Mononuclear cell (primary cell): ENCODE measurements at regions not wholly inside any gene's neighbourhood (a gene's known extent, or its start where the extent isn't known, plus 50 kb on each side); places are given as distances from the start of the nearest gene placed in this dataset.

Experiments
- H3K27me3 ChIP-seq: 2 replicates; pipeline ENCODE4 v1.6.0; 2011; ENCODE audit warnings: low read length, control low read depth; ENCODE audit not compliant: insufficient read depth
- H3K4me1 ChIP-seq: 2 replicates; pipeline ENCODE4 v1.5.1; 2011; ENCODE audit warnings: mild to moderate bottlenecking, low read length, control low read depth; ENCODE audit not compliant: insufficient read depth
- H3K4me3 ChIP-seq: 2 replicates; pipeline ENCODE4 v1.5.1; 2011; ENCODE audit warnings: mild to moderate bottlenecking, low read length, moderate library complexity
- H3K9me3 ChIP-seq: 2 replicates; pipeline ENCODE4 v1.5.1; 2011; ENCODE audit warnings: low read depth, mild to moderate bottlenecking, control low read depth, low read length

DNA sequence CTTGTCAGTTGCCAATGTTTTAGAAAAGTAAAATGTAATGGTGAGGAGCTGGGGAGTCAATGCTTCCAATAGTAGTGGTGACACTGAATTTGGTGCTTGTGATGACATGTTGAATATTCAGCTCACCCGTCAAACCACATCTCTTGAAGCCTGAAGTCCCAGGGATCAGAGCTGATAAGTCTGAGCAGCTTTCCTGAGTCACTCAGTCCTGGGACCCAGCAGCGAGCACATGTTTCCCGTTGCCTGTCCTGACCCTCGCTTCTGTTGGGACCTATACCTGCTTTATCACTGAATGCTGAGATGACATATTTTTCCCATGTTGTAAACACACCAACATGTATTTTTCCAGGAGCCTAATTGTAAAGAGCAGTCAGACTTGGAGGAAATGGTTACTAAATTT is 693.6 kb downstream of the QKI start:
- Histone ChIP-seq H3K4me1 (peaks cover 12% of the 10 kb centered on the region), H3K27me3 (no peaks in the 10 kb centered on the region), H3K9me3 (no peaks in the 10 kb centered on the region), H3K4me3 (no peak overlapping the region)

DNA sequence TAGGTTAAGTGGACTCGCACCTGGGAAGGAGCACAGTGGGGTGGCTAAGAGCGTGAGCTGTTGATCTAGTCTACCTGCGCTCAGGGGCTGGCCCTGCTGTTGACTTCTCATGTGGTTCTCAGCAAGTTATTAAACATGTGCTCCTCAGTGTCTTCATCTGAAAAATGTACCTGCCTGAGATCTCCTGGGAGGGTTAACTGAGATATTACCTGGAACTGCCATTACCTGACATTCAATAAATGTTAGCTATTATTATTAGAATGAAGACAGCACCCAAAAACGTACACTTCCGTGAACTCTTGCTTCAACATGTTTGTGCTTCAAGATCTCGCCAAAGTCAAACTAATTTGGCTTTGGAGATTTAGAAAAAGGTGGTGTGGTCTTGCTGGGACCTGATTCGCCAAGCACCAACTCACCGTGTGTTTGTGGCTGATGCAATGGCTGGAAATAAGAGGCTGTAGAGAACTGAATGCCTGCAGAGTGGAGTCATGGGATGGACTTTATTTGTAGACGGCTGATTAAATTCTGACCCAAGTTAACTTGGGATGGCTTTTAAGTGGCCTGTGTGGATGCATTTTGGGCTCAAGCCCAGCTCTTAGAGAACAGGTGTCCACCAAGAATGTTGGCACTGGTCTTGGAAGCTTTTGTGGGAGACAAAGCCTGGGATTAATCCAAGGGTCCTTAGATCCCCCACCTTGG is 692.9 kb downstream of the QKI start:
- H3K4me3 ChIP-seq, result no peak overlapping the region
- H3K9me3 ChIP-seq, result no peaks in the 10 kb centered on the region
- H3K4me1 ChIP-seq, result peaks cover 12% of the 10 kb centered on the region
- no peaks in the 10 kb centered on the region for H3K27me3 ChIP-seq

DNA sequence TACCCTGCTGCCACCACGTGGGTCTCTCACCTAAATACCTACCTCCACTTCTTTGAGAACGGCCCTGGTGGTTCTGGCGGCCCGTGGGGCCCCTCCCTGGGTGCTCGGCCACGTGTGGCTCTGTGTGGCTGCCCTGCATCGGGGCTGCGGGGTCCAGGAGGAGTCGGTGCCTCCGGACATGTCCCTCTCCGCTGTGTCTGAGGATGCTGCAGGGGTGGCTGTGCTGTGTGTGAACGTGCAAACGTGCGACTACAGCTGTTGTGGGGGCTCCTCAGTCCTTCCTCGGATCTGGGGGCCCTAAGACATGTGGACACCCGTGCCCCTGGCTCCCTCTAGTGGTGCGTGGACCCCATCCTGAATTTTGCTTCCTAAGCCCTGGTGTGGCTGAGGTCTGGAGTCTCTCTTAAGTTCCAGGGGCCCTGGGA is 691.8 kb downstream of the QKI start:
- no peak overlapping the region for H3K4me3 ChIP-seq
- no peaks in the 10 kb centered on the region for H3K27me3 ChIP-seq

DNA sequence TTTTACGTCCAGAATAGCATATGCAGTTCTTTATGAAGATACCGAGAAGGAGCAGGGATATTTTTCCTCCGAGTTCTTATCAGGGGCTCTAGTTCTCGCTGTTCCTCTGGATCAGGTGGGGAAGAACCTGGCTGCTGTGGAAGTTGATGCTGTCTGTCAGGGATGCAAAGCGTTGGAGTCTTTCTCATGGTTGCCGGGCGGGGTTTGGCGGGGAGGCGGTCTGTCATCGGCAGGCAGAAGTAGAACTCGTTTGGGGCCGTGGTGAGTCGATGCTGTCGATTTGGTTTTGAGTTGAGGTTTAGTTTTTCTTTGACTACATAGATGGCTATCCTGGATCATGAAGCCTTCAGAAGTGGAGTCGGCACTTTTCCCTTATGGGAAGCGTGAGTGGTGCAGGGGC is 691.2 kb downstream of the QKI start:
- Histone ChIP-seq H3K4me3 (no peak overlapping the region), H3K9me3 (no peaks in the 10 kb centered on the region), H3K27me3 (no peaks in the 10 kb centered on the region), H3K4me1 (peaks cover 12% of the 10 kb centered on the region)

More for the DNA sequence above, 691.8 kb downstream of the QKI start:
- Histone ChIP-seq H3K9me3 (no peaks in the 10 kb centered on the region), H3K4me1 (peaks cover 12% of the 10 kb centered on the region)

DNA sequence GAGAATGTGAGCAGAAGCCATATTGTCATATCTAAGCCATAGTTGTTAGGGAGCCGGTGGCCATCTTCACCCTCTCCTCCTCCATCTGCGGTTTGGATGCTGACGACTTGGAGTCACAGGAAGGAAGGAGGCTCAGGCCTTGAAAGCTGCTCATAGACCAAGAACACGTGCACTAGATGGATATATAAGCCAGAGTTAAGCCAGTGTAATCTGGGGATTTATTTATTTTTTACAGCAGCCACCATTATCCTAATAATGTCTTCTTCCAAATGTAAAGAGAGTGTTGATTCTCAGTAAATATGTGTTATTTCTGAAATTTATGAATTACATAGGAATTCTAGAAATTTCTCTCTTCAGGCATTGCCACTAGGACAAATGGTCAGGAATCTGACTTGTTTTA is 689.9 kb downstream of the QKI start:
- Histone ChIP-seq H3K9me3 (no peaks in the 10 kb centered on the region), H3K4me3 (no peak overlapping the region), H3K27me3 (no peaks in the 10 kb centered on the region), H3K4me1 (peaks cover 9% of the 10 kb centered on the region)

DNA sequence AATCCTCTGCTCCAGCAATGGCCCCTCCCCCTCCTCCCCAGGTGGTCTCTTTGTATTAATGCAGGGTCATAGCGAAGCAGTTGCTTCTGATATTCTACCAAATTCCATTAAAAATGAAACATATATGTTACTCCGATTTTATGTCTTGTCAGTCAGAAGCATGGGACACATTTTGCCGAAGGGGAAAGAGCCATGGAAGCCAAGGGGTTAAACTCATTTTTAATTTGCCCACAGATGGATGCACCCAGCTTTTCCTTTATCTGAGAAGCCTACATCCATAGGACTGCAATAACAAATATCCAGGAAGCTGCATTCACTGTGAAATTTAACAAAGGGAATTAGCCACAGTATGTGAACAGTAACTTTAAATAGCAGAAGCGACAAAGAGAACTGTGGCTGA is 688.2 kb downstream of the QKI start:
- no peaks in the 10 kb centered on the region for H3K27me3 ChIP-seq
- no peaks in the 10 kb centered on the region for H3K9me3 ChIP-seq
- H3K4me1 ChIP-seq, result no peaks in the 10 kb centered on the region
- H3K4me3 ChIP-seq, result no peak overlapping the region

DNA sequence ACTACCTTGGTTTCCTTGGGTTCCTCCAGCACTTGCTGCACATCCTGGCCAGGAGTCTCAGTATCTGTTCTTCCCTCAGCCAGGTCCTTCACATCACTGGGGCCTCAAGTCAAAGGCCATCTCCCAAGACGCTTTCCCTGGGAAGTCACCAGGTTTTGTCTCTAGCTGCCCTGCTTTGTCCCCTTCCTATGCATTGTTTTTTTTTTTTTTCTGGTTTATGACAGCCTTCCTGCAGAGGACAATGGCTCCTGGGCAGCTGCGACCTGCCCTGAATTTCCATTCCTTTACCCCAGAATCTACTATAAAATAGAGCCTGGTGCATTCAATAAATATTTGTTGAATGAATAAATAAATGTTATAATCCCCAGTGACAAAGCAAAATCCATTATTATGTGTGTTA is 687.3 kb downstream of the QKI start:
- H3K9me3 ChIP-seq, result no peaks in the 10 kb centered on the region
- H3K4me1 ChIP-seq, result no peaks in the 10 kb centered on the region
- no peaks in the 10 kb centered on the region for H3K27me3 ChIP-seq
- H3K4me3 ChIP-seq, result no peak overlapping the region

DNA sequence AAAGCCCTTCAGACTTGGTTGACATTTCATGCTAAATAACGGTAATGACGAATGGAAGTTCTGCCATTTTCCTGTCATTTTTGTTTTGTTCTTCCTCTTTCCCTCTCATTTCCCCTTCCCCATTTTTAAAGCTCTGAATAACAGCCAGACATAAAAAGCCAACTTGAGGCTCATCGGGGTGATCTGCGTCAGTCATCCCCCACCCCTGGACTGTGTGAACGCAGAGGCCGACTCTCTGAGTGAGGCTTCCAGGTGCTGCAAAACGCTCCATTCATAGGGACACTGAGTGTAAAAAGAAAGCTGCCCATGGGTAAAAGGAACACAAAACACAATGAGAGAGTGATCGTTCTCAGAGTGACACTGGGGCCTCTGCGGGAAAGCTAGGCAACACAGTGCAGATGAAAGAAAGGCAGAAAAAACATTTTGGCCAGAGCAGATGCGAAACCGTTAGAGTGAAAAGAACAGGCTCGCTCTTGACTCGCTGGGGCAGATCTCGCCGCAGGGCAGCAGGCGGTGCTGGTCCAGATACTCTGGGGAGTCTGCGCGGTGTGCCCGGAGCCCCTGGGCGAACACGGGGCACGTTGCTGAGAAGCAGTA is 684.8 kb downstream of the QKI start:
- Histone ChIP-seq H3K4me3 (no peak overlapping the region), H3K27me3 (no peaks in the 10 kb centered on the region), H3K9me3 (no peaks in the 10 kb centered on the region), H3K4me1 (no peaks in the 10 kb centered on the region)

DNA sequence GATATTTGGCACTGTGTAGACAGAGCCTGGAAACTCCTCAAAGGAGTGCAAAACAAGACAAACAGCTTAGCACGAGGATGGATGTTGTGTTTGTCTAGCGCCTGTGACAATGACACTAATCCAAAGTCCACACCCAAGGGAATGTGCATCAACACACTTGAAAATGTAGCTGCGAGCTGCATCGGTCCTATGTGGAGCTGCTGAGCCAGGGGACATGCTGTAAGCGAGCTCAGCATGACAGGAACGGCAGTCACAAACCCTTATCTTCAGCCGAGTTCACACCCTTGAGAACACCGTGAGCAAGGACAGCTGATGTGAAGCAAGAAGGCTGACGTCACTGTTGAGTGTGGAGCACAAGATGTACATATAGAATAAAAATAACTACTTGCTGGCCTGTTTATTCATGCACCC is 684.3 kb downstream of the QKI start:
- Histone ChIP-seq H3K27me3 (no peaks in the 10 kb centered on the region), H3K9me3 (no peaks in the 10 kb centered on the region), H3K4me1 (no peaks in the 10 kb centered on the region), H3K4me3 (no peak overlapping the region)

DNA sequence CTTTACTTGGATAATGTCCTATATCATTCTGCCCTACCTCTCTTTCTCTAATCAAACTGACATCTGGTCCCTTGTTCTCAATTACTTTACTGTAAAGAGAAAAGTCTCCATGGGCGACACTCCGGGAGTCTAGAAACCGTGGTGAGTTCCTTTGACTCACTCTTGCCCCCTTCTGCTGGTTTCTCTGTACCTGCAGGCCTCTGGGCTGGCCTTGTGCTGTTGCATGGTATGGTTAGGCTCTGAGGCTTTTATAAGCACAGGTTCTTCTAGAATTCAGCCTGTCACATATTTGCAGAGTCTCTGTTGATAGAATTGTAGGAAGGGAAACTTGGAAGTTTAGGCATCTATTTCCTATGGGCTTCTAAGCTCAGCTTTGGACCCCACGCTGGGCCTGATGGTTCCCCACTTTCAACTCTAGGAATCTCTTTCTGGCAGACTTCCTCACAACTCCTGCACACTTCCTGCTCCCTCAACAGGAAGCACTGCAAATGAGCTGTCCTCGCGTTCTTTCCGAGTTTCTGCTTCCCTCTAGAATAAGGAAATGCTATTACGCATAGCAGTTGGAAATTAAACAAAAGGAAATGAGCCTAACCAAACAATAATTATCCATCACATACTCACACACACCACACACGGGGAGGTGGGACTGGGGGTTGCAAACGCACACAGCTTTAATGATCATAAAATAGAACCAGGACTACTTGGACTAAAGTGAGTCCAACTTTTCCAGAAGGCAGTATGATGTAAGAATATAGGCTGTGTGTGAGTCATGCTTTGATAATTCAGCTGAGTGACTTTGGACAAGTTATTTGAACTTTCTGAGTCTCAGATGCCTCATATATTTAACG is 683.3 kb downstream of the QKI start:
- H3K4me3 ChIP-seq, result no peak overlapping the region
- H3K9me3 ChIP-seq, result no peaks in the 10 kb centered on the region
- H3K4me1 ChIP-seq, result no peaks in the 10 kb centered on the region
- no peaks in the 10 kb centered on the region for H3K27me3 ChIP-seq

DNA sequence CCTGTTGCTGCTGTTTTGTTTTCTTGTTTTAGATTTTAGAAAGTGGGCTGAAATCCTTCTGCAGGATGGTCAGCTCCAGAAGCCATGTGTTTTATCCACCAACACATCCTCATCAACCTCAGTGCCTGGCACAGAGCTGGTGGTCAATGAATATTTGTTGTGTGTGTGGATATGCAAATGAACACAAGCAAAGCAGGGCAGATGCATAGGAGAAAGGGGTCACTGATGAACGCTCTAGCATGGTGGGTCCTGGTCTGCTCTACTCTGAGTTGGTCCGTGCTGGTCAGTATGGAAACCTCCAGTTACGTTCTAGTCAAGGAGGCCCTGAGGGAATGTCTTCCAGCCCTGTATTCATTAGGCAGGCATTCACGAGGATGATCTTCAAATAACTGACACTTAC is 682.5 kb downstream of the QKI start:
- no peaks in the 10 kb centered on the region for H3K9me3 ChIP-seq
- no peaks in the 10 kb centered on the region for H3K27me3 ChIP-seq
- H3K4me3 ChIP-seq, result no peak overlapping the region
- H3K4me1 ChIP-seq, result no peaks in the 10 kb centered on the region

DNA sequence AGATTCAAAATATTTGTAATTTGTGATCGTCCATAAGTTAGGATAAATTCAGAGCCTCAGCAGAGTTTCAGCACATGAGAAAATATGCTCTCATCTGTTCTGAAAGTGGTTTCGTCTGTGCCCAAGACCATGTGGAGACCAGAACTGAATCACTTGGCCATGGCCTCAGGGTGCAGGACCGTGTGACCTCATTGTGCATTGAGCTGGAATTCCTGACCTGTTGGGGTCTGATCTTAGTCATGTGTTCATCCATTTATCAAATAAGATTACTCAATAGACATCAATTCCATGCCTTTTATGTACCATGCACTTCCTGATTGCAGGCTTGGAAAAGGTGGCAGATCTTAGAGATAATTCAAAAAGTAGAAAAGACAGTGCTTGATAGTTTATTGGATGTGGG is 680.5 kb downstream of the QKI start:
- Histone ChIP-seq H3K4me3 (no peak overlapping the region), H3K27me3 (no peaks in the 10 kb centered on the region), H3K4me1 (no peaks in the 10 kb centered on the region), H3K9me3 (no peaks in the 10 kb centered on the region)

DNA sequence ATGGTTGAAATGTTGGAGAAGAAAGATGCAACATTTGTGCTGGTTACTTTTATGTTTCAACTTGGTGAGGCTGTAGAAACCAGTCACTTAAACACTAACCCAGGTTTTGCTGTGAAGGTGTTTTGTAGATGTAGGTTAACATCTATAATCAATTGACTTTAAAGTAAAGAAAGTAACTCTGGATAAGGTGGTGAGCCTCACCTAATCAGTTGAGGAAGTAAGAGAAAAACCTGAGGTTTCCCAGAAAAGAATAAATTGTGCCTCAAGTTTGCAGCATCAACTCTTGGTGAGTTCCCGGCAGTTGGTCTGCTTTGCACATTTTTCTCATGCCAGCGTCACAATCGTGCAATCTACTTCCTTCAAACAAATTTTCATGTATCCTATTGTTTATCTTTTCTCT is 673.4 kb downstream of the QKI start:
- H3K27me3 ChIP-seq, result no peaks in the 10 kb centered on the region
- H3K9me3 ChIP-seq, result no peaks in the 10 kb centered on the region
- peaks cover 7% of the 10 kb centered on the region for H3K4me1 ChIP-seq
- H3K4me3 ChIP-seq, result no peak overlapping the region

DNA sequence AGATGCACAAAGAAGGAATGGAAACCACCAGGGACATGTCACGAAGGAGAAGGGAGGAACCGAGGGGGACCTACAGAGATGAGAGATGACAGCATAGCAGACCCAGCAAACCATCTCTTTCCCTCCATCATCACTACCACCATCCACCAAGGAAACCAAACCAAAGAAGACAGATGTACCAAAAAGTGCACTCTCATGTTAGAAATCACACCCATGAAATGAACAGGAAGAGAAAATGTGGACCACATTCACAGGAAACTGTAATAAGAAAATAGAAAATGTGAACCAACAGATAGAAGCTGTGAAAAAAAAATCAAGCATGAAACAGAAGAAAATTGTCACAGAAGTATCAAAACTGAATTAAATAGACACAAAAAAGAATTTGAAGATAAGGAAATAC is 672.7 kb downstream of the QKI start:
- no peaks in the 10 kb centered on the region for H3K9me3 ChIP-seq
- no peaks in the 10 kb centered on the region for H3K27me3 ChIP-seq
- no peak overlapping the region for H3K4me3 ChIP-seq
- H3K4me1 ChIP-seq, result peaks cover 7% of the 10 kb centered on the region

DNA sequence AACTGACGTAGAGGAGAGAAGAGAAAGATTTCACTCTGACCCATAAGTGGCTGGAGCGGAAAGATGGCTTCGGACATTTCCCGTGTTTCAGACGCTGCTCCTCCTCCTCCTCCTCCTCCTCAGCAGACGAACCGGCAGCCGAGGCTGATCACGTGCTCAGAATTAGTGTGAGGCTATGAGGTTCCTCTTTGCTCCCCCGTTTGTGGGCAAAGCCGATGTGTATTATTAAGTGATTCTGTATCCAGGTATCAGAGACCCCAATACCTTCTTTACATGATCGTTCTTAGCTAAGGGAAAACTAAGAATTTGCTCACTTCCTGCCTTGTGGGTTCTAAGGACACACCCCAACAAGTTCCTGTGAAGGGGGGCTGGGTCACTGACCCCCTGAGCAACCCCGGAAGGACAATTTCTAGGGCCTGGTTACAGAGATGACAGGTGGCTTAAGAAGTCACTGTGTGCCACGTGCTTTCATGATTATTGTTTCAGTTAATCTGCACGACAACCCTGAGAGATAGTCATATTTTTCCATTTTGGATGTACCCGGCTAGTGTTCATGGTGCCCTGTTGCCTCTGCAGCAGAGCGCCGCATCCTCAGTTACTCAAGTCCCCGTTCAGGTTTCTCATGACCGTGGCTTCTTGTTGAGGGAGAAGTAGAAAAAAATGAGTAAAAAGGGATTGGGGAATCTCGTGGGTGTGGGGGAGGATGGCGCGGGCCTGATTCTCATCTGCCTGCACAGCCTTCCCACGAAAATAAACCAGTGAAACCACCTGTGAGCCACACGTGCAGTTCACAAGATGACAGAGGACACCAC is 671.8 kb downstream of the QKI start:
- H3K9me3 ChIP-seq, result no peaks in the 10 kb centered on the region
- no peak overlapping the region for H3K4me3 ChIP-seq
- H3K4me1 ChIP-seq, result peaks cover 7% of the 10 kb centered on the region
- no peaks in the 10 kb centered on the region for H3K27me3 ChIP-seq
